HFFc6 (cell line): ENCODE measurements at regions not wholly inside any gene's neighbourhood (a gene's known extent, or its start where the extent isn't known, plus 50 kb on each side); places are given as distances from the start of the nearest gene placed in this dataset.
"Not testable (repeated sequence)": the region's sequence is repeated elsewhere in the genome, so short reads cannot be mapped to it uniquely, and the experiment has no call there.

ENCODE experiments used
- DNase-seq: peaks from one replicate; pipeline ENCODE4 v3.0.0-alpha.2; 2018
- H3K27ac Mint-ChIP-seq: 2 replicates; pipeline ENCODE4 v1.8.0; 2020; ENCODE audit warnings: mild to moderate bottlenecking, mixed read lengths
- H3K27me3 Mint-ChIP-seq: 2 replicates; pipeline ENCODE4 v1.8.0; 2021; ENCODE audit warnings: mild to moderate bottlenecking, moderate library complexity, mixed read lengths; ENCODE audit not compliant: insufficient read depth
- H3K36me3 Mint-ChIP-seq: 2 replicates; pipeline ENCODE4 v1.8.0; 2021; ENCODE audit warnings: low read depth, mixed read lengths
- H3K4me1 Mint-ChIP-seq: 2 replicates; pipeline ENCODE4 v1.8.0; 2020; ENCODE audit warnings: low read depth, mixed read lengths
- H3K4me3 Mint-ChIP-seq: 2 replicates; pipeline ENCODE4 v1.8.0; 2020; ENCODE audit warnings: mild to moderate bottlenecking, moderate library complexity, mixed read lengths
- H3K9me3 Mint-ChIP-seq: 2 replicates; pipeline ENCODE4 v1.8.0; 2020; ENCODE audit warnings: mild to moderate bottlenecking, mixed read lengths
- CTCF ChIP-seq: fragments of 200-600 bp; sonication (generic); IDR thresholded peaks from 2 replicates; pipeline ENCODE4 v1.5.0; 2021; ENCODE audit warnings: antibody characterized with exemption, mild to moderate bottlenecking

- H3K9me3 Mint-ChIP-seq: no peaks in the 10 kb centered on the region
- H3K4me1 Mint-ChIP-seq: peaks cover 15% of the 10 kb centered on the region
- H3K36me3 Mint-ChIP-seq: no peaks in the 10 kb centered on the region
- peaks cover 21% of the 10 kb centered on the region for H3K27me3 Mint-ChIP-seq
- DNase-seq: no peak
- no peak overlapping the region for H3K4me3 Mint-ChIP-seq
- no peak overlapping the region for H3K27ac Mint-ChIP-seq
- TF ChIP-seq CTCF: no peak
These were observed 84.8 kb downstream of the ADAMTS15 start for GRCh38 chr11:130533113-130533798.

- no peak for DNase-seq
- Mint-ChIP-seq H3K27ac (no peak overlapping the region), H3K4me1 (peaks cover 9% of the 10 kb centered on the region; the same call in 1 of the 2 replicates), H3K9me3 (no peaks in the 10 kb centered on the region), H3K4me3 (no peak overlapping the region), H3K36me3 (no peaks in the 10 kb centered on the region), H3K27me3 (peaks cover 24% of the 10 kb centered on the region)
- no peak for TF ChIP-seq CTCF
These were observed 85.4 kb downstream of the ADAMTS15 start for GRCh38 chr11:130533871-130534270.

- H3K27ac Mint-ChIP-seq: no peak overlapping the region
- no peak for TF ChIP-seq CTCF
- no peaks in the 10 kb centered on the region for H3K36me3 Mint-ChIP-seq
- peaks cover 6% of the 10 kb centered on the region; the same call in 1 of the 2 replicates for H3K4me1 Mint-ChIP-seq
- no peak overlapping the region for H3K4me3 Mint-ChIP-seq
- H3K27me3 Mint-ChIP-seq: peaks cover 24% of the 10 kb centered on the region
- DNase-seq: no peak
- no peaks in the 10 kb centered on the region for H3K9me3 Mint-ChIP-seq
These were observed 86.1 kb downstream of the ADAMTS15 start for GRCh38 chr11:130534551-130534950.

GRCh38 chr11:130535520-130535919 is 87.1 kb downstream of the ADAMTS15 start:
- H3K36me3 Mint-ChIP-seq: no peaks in the 10 kb centered on the region
- no peak for DNase-seq
- no peak overlapping the region for H3K4me3 Mint-ChIP-seq
- peaks cover 6% of the 10 kb centered on the region; the same call in 1 of the 2 replicates for H3K4me1 Mint-ChIP-seq
- TF ChIP-seq CTCF: no peak
- no peaks in the 10 kb centered on the region for H3K9me3 Mint-ChIP-seq
- no peak overlapping the region for H3K27ac Mint-ChIP-seq
- H3K27me3 Mint-ChIP-seq: peaks cover 31% of the 10 kb centered on the region

- peaks cover 32% of the 10 kb centered on the region for H3K27me3 Mint-ChIP-seq
These were observed 87.9 kb downstream of the ADAMTS15 start for GRCh38 chr11:130536106-130537040.

GRCh38 chr11:130539680-130540079 is 91.2 kb downstream of the ADAMTS15 start:
- H3K27me3 Mint-ChIP-seq: peaks cover 34% of the 10 kb centered on the region
- not testable (repeated sequence) for H3K36me3 Mint-ChIP-seq, H3K4me3 Mint-ChIP-seq, H3K9me3 Mint-ChIP-seq, H3K4me1 Mint-ChIP-seq, DNase-seq, H3K27ac Mint-ChIP-seq

More at GRCh38 chr11:130536106-130537040, 87.9 kb downstream of the ADAMTS15 start:
- Mint-ChIP-seq H3K4me1 (peaks cover 6% of the 10 kb centered on the region; the same call in 1 of the 2 replicates), H3K27ac (no peak overlapping the region), H3K4me3 (no peak overlapping the region), H3K9me3 (no peaks in the 10 kb centered on the region), H3K36me3 (no peaks in the 10 kb centered on the region)
- DNase-seq: no peak
- no peak for TF ChIP-seq CTCF
